ENCODE measurements at regions not wholly inside any gene's neighbourhood (a gene's known extent, or its start where the extent isn't known, plus 50 kb on each side); places are given as distances from the start of the nearest gene placed in this dataset.

- TF ChIP-seq POLR2A (IDR thresholded peaks at IDR 0.05; ENCODE audit: low read length) (no peak), GATA1 (IDR thresholded peaks at IDR 0.05; ENCODE audit: low read depth, low read length) (no peak)
Measured at GRCh38 chr2:163428187-163428586, 307.6 kb downstream of the FIGN start.

All from erythroblast (primary cell).